ENCODE measurements at regions not wholly inside any gene's neighbourhood (a gene's known extent, or its start where the extent isn't known, plus 50 kb on each side); places are given as distances from the start of the nearest gene placed in this dataset.

- no peak for DNase-seq (ENCODE audit: low read depth in 2 of 2)
Observed at GRCh38 chr6:149182262-149182661, 135.2 kb upstream of the TAB2 start.

DNA sequence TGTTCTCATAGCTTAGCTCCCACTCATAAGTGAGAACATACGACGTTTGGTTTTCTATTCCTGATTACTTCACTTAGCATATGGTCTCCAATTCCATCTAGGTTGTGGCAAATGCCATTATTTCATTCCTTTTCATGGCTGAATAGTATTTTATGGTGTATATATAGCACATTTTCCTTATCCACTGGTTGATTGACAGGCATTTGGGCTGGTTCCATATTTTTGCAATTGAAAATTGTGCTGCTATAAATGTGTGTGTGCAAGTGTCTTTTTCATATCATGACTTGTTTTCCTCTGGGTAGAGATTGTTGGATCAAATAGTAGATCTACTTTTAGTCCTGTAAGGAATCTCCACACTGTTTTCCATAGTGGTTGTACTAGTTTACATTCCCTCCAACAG, 133.0 kb upstream of the TAB2 start:
- DNase-seq (ENCODE audit: low read depth in 2 of 2) = no peak

GRCh38 chr6:149185799-149186357, 131.6 kb upstream of the TAB2 start:
- no peak for DNase-seq (ENCODE audit: low read depth in 2 of 2)

- no peak for DNase-seq (ENCODE audit: low read depth in 2 of 2)
Observed at GRCh38 chr6:149186873-149187272, 130.6 kb upstream of the TAB2 start.

DNA sequence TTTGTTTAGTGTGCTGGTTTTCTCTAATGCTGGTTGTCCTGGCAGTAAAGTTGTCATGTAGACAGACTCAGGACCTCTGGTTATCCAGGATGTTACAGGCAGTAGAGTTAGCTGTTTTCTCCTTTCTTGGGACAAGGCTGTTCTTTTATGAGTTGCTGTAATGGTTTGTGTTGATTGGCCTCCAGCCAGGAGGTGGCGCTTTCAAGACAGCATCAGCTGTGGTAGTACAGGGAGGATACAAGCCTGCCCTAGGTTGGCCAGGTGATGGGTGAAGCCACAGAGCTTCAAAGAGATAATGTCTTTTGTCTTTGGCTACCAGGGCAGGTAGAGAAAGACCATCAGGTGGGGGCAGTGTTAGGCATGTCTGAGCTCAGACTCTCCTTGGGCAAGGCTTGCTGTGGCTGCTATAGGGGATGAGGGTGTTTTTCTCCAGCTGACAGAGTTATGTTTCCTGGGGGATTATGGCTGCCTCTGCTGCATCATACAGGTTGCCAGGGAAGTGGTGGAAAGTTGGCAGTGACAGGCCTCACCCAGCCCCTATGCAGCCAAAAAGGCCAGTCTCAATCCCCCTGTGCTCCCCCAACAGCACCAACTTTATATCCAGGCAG, 127.2 kb upstream of the TAB2 start:
- DNase-seq (ENCODE audit: low read depth in 2 of 2) = no peak

GRCh38 chr6:149194820-149195558, 122.5 kb upstream of the TAB2 start:
- no peak for DNase-seq (ENCODE audit: low read depth in 2 of 2)

GRCh38 chr6:149196091-149196490, 121.4 kb upstream of the TAB2 start:
- DNase-seq (ENCODE audit: low read depth in 2 of 2) = no peak

DNA sequence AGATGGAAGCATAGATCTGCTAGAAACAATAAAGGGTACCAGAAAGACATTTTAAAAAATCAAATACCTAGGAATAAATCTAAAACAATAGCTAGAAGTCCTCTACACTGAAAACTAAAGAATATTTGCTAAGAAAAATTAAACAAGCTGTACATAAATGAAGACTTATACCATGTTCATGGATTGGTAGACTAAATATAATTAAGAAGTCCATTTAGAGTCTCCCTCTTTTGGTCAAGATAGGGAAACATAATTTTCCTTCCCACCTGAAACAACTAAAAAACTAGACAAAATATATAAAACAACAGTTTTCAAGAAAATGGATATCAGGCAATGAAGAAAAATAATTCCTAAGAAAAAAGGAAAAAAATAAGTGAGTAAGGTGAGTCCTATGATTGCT, 120.0 kb upstream of the TAB2 start:
- DNase-seq (ENCODE audit: low read depth in 2 of 2) = no peak

DNA sequence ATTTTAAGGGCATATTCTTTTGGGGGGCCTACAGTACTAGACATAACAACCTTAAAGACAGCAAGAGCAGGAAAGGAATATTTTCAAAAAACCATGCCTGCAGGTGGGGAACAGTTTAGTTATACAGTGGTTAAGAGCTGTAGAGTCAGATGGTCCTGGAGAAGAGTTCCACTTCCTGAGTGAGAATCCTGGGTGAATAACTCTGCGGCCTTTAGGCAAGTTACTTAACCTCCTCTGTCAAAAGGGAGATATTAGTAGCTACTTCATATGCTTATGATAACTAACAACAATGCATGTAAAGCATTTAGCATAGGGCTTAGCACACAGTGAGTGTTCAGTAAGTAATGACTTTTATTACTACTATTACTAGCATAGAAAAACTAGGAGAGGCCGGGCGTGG, 119.2 kb upstream of the TAB2 start:
- no peak for DNase-seq (ENCODE audit: low read depth in 2 of 2)

GRCh38 chr6:149200282-149200945, 117.1 kb upstream of the TAB2 start:
- no peak for DNase-seq (ENCODE audit: low read depth in 2 of 2)

DNA sequence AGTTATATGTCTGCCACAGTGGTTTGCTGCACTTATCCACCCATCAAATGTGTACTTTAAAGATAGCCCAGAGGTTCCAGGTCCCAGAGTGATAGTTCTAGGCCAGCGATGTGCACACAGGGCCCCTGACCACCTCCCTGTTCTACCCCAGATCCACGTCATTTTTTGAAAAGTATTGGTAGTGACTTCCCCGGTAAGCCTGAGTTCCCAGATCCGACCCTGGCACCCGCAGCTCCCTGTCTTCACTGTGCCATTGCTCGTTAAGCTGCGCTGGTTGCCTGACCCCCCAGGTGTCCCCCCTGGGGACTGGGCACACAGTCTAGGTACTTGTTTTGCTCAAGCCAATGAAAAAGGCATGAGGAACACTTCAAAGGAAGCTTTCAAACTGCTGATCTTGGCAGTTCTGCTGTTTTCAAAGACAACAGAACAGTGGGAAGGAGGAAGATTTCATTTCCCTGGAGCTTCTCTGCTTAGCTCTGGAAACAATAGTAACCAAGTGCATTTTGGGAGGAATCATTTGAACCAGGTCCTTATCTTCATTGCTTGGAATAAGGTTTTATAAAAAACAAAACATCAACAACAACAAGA, 116.3 kb upstream of the TAB2 start:
- no peak for DNase-seq (ENCODE audit: low read depth in 2 of 2)

DNA sequence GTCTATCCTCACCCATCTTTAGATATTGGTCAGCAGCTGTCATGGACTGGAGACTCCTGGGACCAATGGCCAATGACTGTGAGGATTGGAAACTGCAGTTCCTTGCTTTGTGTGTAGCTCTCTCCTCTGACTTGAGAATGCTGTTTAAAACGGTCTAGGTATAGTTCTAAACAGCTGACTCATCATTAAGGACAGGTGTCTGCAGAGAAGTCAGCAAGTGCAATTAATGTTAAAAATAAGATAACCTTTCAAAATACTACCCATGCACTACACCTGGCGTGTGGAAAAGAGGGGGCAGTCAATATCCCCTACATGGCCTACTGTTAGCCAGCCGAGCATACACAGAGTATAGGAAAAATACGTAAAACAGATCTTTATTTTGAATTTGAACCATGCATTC, 115.4 kb upstream of the TAB2 start:
- DNase-seq (ENCODE audit: low read depth in 2 of 2) = no peak

DNA sequence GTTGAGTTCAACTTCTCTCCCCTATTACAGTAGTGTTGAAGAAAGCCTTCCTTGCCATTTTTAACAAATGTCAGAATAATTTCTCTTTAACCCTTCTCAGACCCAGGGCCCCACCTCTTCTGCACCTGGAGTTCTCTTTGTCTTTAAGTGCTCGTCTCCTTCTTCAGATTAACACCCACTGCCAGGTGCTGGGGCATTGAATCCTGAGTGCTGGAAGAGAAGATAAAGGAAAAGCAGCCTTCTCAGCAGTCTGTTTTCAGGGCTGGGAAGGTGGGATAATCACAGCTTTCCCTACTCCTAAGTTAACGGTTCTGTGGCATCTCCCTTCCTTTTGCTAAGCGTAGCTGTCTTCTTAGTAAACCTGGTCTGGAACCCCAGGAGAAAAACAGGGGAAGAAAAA, 114.6 kb upstream of the TAB2 start:
- no peak for DNase-seq (ENCODE audit: low read depth in 2 of 2)

- DNase-seq (ENCODE audit: low read depth in 2 of 2) = no peak
Observed at GRCh38 chr6:149203509-149203908, 114.0 kb upstream of the TAB2 start.

- no peak for DNase-seq (ENCODE audit: low read depth in 2 of 2)
Observed at GRCh38 chr6:149208134-149208601, 109.3 kb upstream of the TAB2 start.

DNA sequence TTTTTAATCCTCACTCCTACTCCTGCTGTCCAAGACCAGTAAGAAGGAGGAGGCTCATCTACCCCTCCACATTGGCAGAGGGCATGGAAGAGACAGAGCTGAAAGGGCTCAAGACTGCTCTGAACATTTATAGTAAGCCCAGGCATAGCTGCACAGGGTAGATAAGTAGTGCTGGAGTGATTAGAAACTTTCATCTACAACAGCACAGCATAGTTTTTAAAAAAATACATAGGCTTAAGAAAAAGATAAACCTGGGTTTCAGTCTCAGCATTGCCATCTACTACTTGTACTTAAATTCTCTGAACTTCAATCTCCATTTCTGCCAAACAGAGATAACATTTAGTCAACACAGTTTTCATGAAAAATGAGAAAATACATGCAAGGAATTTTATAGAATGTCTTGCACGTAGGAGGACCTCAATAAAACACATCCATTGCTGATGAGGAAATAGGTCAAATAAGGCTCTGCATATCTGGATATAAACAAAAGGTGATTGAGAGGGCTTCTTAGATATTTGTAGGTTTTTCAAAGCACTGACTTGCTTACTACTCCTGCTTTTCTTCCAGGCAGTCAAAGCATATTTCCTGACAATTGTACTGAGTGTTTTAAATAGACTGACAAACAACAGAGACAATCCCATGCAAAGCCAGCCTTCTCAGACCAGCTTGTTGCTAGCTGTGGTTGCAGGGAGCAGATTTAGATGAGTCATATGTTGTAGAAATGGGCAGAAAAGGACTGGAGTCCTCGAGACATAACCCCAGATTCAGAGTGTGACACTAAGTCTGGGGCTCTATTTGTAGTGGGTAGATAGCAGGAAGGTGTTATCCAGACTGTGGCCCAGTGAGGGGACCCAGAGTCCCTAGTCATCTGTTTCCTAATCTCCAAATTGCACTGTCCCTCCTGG, 107.4 kb upstream of the TAB2 start:
- DNase-seq (ENCODE audit: low read depth in 2 of 2) = no peak

DNA sequence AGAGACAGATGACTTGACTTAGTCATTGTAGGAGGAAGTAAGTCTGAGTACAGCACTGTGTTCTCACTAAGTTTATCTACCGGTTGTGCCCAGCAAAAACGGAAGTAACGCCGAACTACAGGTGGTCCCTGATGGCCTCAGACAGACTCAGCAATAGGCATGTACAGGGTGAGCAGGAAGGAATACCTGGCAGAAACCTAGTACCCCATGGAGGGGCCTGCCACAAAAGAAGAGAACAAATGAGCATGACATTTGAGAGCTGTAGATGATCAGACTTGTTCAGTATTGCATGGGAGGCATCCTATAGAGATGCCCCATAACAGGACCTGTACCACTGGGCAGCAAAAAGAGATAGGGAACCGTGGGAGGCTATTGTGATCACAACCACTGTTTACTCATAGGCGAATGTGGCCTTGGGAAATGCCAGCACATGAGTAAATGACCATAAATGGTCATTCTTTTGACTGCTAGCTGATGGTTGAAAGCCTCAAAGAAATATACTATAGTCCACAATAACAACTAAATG, 106.4 kb upstream of the TAB2 start:
- no peak for DNase-seq (ENCODE audit: low read depth in 2 of 2)

GRCh38 chr6:149212206-149212605, 105.3 kb upstream of the TAB2 start:
- DNase-seq (ENCODE audit: low read depth in 2 of 2) = no peak

DNA sequence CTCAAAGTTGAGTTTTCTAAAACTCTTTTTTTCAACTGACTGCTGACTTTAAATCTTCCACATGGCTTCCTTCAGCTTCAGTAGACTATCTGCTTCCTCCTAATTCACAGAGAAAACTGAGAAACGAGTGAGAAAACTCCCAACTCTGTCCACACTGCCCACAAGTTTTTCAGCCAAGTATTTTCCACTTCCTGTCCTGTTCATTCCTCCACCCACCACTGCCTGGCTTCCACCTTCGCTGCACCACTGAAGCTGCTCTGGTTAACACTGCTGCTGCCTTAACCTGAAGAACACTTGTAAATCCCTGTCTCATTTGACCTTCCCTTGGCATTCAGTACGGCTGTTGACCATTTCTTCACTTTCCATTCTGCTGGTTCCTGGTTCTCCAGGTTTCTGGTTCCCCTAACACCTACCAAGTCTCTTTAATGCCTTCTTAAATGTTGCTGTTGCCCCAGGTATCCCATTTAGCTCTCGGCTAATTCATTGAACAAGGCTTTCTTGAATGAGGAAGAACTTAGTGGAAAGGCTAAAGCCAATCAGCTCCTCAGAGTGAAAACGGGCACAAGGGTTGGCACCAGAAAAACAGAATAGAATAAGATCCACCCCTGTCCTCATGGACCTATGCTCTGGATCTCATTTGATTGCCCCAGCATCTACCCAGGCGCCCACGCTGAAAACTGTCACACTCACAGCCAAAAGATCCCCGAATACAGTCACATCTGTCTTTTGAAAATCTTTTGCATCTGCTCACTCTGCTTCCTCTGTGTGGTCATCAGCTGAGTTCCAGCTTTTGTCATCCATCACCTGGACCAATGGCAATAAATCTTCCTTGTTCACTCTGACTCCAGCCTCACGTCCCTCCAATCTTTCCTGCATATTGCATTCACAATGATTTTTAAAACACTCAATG, 104.4 kb upstream of the TAB2 start:
- DNase-seq (ENCODE audit: low read depth in 2 of 2) = no peak

DNA sequence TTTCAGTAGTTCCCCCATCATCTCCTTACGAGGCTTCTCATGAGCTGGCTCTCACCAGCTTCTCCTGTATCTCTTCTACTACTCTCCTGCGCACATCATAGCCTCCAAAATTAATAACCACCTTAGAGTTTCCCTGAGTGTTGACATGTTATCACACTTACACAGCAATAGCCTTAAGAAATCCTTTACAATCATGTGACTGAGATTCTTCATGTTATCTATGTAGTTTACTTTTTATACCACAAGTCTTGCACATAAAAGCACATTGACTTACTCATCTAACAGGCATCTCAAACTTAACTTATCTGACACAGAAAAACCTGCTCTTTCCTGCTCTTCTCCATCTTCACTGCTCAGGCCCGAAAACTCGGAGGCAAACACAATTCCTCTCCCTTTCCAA, 103.7 kb upstream of the TAB2 start:
- no peak for DNase-seq (ENCODE audit: low read depth in 2 of 2)
